ENCODE measurements at regions not wholly inside any gene's neighbourhood (a gene's known extent, or its start where the extent isn't known, plus 50 kb on each side); places are given as distances from the start of the nearest gene placed in this dataset.

- no peak for DNase-seq
These were observed 1594.9 kb downstream of the UQCRFS1 start for GRCh38 chr19:27618006-27618405.

GRCh38 chr19:27580906-27581305 is 1632.0 kb downstream of the UQCRFS1 start:
- DNase-seq: no peak
